Activated CD4-positive, alpha-beta T cell treated with anti-CD3 and anti-CD28 coated beads for 36 hours (primary cell): ENCODE measurements at regions not wholly inside any gene's neighbourhood (a gene's known extent, or its start where the extent isn't known, plus 50 kb on each side); places are given as distances from the start of the nearest gene placed in this dataset.
A peak's percentile ranks its signal among the peaks of the same experiment; 100 is the strongest.

Experiments
- ATAC-seq: fragments of 200-7000 bp; cut with Tn5 transposase; one replicate; pipeline ENCODE4 v1.10.0; 2021; ENCODE audit warnings: mild to moderate bottlenecking, moderate library complexity
- CTCF ChIA-PET: fragments of 350-600 bp; sonication (Branson Sonifier 250); formaldehyde crosslinking; loops from one replicate; lab custom pipeline; 2021; ENCODE audit warnings: antibody characterized with exemption; lab: Charles Lee
- POLR2A ChIA-PET: fragments of 350-600 bp; sonication (Branson Sonifier 250); formaldehyde crosslinking; loops from one replicate; lab custom pipeline; 2021; ENCODE audit warnings: antibody characterized with exemption, inconsistent platforms; lab: Charles Lee
- DNase-seq: peaks from one replicate; pipeline ENCODE4 v3.0.0-alpha.2; 2020
- H3K27ac Mint-ChIP-seq: one replicate; pipeline ENCODE4 v1.8.0; 2021; ENCODE audit warnings: mixed read lengths
- H3K27me3 Mint-ChIP-seq: one replicate; pipeline ENCODE4 v1.8.0; 2021; ENCODE audit warnings: mixed read lengths
- H3K36me3 Mint-ChIP-seq: one replicate; pipeline ENCODE4 v1.8.0; 2021; ENCODE audit warnings: low read depth, mixed read lengths
- H3K4me1 Mint-ChIP-seq: one replicate; pipeline ENCODE4 v1.8.0; 2021; ENCODE audit warnings: mixed read lengths
- H3K4me3 Mint-ChIP-seq: one replicate; pipeline ENCODE4 v1.8.0; 2021; ENCODE audit warnings: mild to moderate bottlenecking, moderate library complexity, mixed read lengths
- H3K9me3 Mint-ChIP-seq: one replicate; pipeline ENCODE4 v1.8.0; 2021; ENCODE audit warnings: low read depth, mixed read lengths
- intact Hi-C, 2 experiments: fragments of 100-400 bp; cut with DNase I in 1 of 2; cut with micrococcal nuclease in 1 of 2; formaldehyde crosslinking; loops; one replicate each; pipeline versions ENCODE4 v1.14.2 to v1.15.1; 2022 to 2024; cut with DNase I, micrococcal nuclease

GRCh38 chr10:131495224-131495623 lies 183.7 kb upstream of the TCERG1L start:
- no peaks in the 10 kb centered on the region for H3K27me3 Mint-ChIP-seq
- no peak for ATAC-seq
- CTCF ChIA-PET = no interaction called here
- H3K4me3 Mint-ChIP-seq = no peak overlapping the region
- POLR2A ChIA-PET = no interaction called here
- no peak overlapping the region for H3K27ac Mint-ChIP-seq
- intact Hi-C loops = no loop called here
- no peak for DNase-seq
- H3K9me3 Mint-ChIP-seq = no peaks in the 10 kb centered on the region
- H3K4me1 Mint-ChIP-seq = no peaks in the 10 kb centered on the region
- H3K36me3 Mint-ChIP-seq = no peaks in the 10 kb centered on the region

DNA sequence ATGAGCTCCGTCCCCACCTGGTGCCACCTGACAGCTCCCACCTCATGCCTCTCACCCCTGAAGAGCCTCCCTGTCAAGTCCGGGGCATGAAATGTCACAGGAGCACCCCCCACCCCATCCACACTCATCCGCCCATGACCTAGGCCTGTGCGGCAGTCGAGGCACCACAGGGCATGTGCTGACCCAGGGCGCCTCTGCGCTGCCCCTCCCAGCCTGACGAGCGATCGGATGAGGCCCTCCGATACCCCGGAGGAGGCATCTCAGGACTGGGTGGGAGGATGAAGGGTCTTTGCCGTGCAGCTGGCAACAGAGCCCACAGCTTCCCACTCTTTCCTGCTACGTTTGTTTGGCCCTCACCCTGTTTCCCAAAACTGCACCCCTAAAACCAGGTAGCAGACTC lies 184.4 kb upstream of the TCERG1L start:
- Mint-ChIP-seq H3K27ac (no peak overlapping the region), H3K27me3 (no peaks in the 10 kb centered on the region), H3K4me1 (no peaks in the 10 kb centered on the region), H3K9me3 (no peaks in the 10 kb centered on the region), H3K36me3 (no peaks in the 10 kb centered on the region), H3K4me3 (no peak overlapping the region)
- DNase-seq (no peak), ATAC-seq (no peak)
- ChIA-PET CTCF (no interaction called here), POLR2A (no interaction called here)
- intact Hi-C loops = no loop called here

DNA sequence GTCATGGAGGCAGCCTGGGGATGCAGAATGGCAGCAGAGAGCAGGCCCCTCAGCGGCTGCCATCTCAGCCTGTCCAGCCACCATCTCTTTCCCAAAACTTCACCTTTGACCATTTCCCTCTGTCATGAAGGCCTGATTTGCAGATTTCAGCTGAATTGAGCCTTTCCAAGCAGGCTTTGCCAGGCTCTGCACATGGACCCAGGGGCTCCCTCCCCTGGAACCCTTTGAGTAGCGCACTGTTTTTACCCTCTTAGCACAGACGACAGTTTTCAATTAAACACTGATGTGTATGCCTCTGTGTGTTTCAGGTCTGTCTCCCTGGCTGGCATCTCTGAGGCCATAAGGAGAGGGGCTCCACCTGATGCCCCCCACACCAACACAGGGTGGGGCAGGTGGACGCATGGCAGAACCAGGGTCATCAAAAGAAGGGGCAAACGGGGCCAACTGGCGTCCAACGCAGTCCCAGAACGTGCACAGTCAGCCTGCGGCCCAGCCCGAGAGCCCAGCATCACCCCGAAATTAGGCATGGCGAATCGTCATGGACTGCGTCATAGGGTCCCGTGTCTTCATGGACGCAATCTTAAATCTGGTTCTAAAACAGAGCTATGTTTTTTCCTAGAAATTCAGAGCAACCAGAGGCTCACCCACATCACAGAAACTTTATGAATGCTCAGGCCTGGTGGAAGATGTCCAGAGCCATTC lies 185.0 kb upstream of the TCERG1L start:
- CTCF ChIA-PET = no interaction called here
- Mint-ChIP-seq H3K27me3 (no peaks in the 10 kb centered on the region), H3K36me3 (no peaks in the 10 kb centered on the region), H3K9me3 (peaks cover 2% of the 10 kb centered on the region), H3K4me1 (no peaks in the 10 kb centered on the region), H3K27ac (no peak overlapping the region), H3K4me3 (no peak overlapping the region)
- intact Hi-C loops = no loop called here
- DNase-seq = no peak
- POLR2A ChIA-PET = no interaction called here
- no peak for ATAC-seq

GRCh38 chr10:131499566-131499965 lies 188.0 kb upstream of the TCERG1L start:
- peaks cover 20% of the 10 kb centered on the region for H3K9me3 Mint-ChIP-seq

GRCh38 chr10:131500181-131500580 lies 188.7 kb upstream of the TCERG1L start:
- no peaks in the 10 kb centered on the region for H3K27me3 Mint-ChIP-seq
- intact Hi-C loops = no loop called here
- H3K4me1 Mint-ChIP-seq = no peaks in the 10 kb centered on the region
- ATAC-seq = no peak
- POLR2A ChIA-PET = no interaction called here
- H3K4me3 Mint-ChIP-seq = no peak overlapping the region
- CTCF ChIA-PET = interaction anchor here (0.6 kb wide), 1 partner anchor 35 kb away, joined by 3 read pairs; no protein-coding TSS in a partner anchor
- H3K27ac Mint-ChIP-seq = no peak overlapping the region
- H3K9me3 Mint-ChIP-seq = peaks cover 20% of the 10 kb centered on the region
- H3K36me3 Mint-ChIP-seq = no peaks in the 10 kb centered on the region
- no peak for DNase-seq

More at GRCh38 chr10:131499566-131499965, 188.0 kb upstream of the TCERG1L start:
- ChIA-PET CTCF (interaction anchor here (0.6 kb wide), 2 partner anchors 34 to 1516 kb away, joined by 3 to 4 read pairs; no protein-coding TSS in a partner anchor), POLR2A (no interaction called here)
- Mint-ChIP-seq H3K36me3 (no peaks in the 10 kb centered on the region), H3K27ac (no peak overlapping the region), H3K4me1 (no peaks in the 10 kb centered on the region), H3K4me3 (no peak overlapping the region), H3K27me3 (no peaks in the 10 kb centered on the region)
- intact Hi-C loops = no loop called here
- ATAC-seq (no peak), DNase-seq (no peak)

DNA sequence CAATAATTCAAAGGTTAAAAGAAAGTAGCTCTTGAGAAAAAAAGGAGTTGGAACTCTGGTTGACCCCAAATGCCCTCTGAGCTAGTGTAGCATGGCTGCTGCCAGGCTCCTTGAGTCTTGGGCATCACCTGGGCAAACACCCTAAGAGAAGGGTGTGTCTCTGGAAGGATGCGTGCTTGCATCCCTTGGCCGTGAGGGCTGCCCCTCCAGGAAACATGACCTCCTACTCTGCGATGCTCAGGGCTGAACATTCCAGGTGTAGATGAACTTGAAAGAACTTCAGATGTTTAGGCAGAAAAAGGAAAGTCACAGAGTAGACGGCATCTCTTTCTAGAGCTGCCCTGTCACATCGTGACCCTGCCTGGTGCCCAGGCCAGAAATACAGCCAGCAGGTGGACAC lies 189.4 kb upstream of the TCERG1L start:
- no peak for ATAC-seq
- CTCF ChIA-PET = no interaction called here
- POLR2A ChIA-PET = no interaction called here

GRCh38 chr10:131503992-131504391 lies 192.5 kb upstream of the TCERG1L start:
- Mint-ChIP-seq H3K27me3 (no peaks in the 10 kb centered on the region), H3K4me1 (no peaks in the 10 kb centered on the region), H3K4me3 (no peak overlapping the region), H3K27ac (no peak overlapping the region), H3K36me3 (no peaks in the 10 kb centered on the region), H3K9me3 (peaks cover 20% of the 10 kb centered on the region)
- ChIA-PET CTCF (no interaction called here), POLR2A (no interaction called here)
- no peak for DNase-seq
- no peak for ATAC-seq
- intact Hi-C loops = no loop called here

More for the DNA sequence above, 189.4 kb upstream of the TCERG1L start:
- no peaks in the 10 kb centered on the region for H3K4me1 Mint-ChIP-seq
- no peaks in the 10 kb centered on the region for H3K27me3 Mint-ChIP-seq
- intact Hi-C loops = no loop called here
- H3K9me3 Mint-ChIP-seq = peaks cover 20% of the 10 kb centered on the region
- DNase-seq = no peak
- no peaks in the 10 kb centered on the region for H3K36me3 Mint-ChIP-seq
- H3K27ac Mint-ChIP-seq = no peak overlapping the region
- no peak overlapping the region for H3K4me3 Mint-ChIP-seq

GRCh38 chr10:131511391-131511790 lies 199.9 kb upstream of the TCERG1L start:
- ChIA-PET POLR2A (no interaction called here), CTCF (no interaction called here)
- ATAC-seq (no peak), DNase-seq (no peak)
- H3K9me3 Mint-ChIP-seq = peaks cover 6% of the 10 kb centered on the region
- intact Hi-C loops = no loop called here
- H3K4me1 Mint-ChIP-seq = no peaks in the 10 kb centered on the region
- no peaks in the 10 kb centered on the region for H3K36me3 Mint-ChIP-seq
- peaks cover under 1% of the 10 kb centered on the region for H3K27me3 Mint-ChIP-seq
- no peak overlapping the region for H3K4me3 Mint-ChIP-seq
- no peak overlapping the region for H3K27ac Mint-ChIP-seq

DNA sequence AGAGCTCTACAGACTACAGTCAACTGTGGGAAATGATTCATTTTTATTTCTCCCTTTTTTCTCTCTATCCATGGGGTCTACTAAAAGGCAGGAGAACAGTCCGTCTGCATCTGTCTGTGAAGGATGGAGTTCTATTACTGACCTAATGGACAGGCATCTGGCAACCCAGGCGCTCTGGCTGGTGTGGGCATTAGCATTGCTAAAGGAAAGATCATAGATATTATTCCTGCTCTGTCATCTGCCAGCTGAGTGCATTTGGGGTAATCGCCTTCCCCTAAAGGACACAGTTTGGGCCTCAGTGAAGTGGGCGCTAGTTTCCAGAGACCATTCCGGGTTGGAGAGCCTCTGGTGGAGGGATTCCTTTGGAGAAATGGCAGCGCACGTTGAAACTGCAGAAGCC lies 201.3 kb upstream of the TCERG1L start:
- DNase-seq (no peak), ATAC-seq (no peak)
- H3K4me3 Mint-ChIP-seq = no peak overlapping the region
- H3K9me3 Mint-ChIP-seq = peaks cover 6% of the 10 kb centered on the region
- no peaks in the 10 kb centered on the region for H3K4me1 Mint-ChIP-seq
- POLR2A ChIA-PET = no interaction called here
- H3K27me3 Mint-ChIP-seq = peaks cover 5% of the 10 kb centered on the region
- intact Hi-C loops = no loop called here
- CTCF ChIA-PET = interaction anchor here (0.6 kb wide), 1 partner anchor 1712 kb away, joined by 3 read pairs; no protein-coding TSS in a partner anchor
- no peaks in the 10 kb centered on the region for H3K36me3 Mint-ChIP-seq
- no peak overlapping the region for H3K27ac Mint-ChIP-seq

- peaks cover 5% of the 10 kb centered on the region for H3K27me3 Mint-ChIP-seq
- H3K4me3 Mint-ChIP-seq = no peak overlapping the region
- no peak for DNase-seq
- POLR2A ChIA-PET = no interaction called here
- no peaks in the 10 kb centered on the region for H3K4me1 Mint-ChIP-seq
- no peak for ATAC-seq
- CTCF ChIA-PET = interaction anchor here (0.6 kb wide), 1 partner anchor 1711 kb away, joined by 3 read pairs; no protein-coding TSS in a partner anchor
- H3K27ac Mint-ChIP-seq = no peak overlapping the region
- H3K9me3 Mint-ChIP-seq = peaks cover 6% of the 10 kb centered on the region
- H3K36me3 Mint-ChIP-seq = no peaks in the 10 kb centered on the region
- intact Hi-C loops = no loop called here
Measured at GRCh38 chr10:131513445-131513844, 201.9 kb upstream of the TCERG1L start.

GRCh38 chr10:131513901-131514300 lies 202.4 kb upstream of the TCERG1L start:
- H3K27ac Mint-ChIP-seq = no peak overlapping the region
- no peaks in the 10 kb centered on the region for H3K36me3 Mint-ChIP-seq

GRCh38 chr10:131514454-131514853 lies 202.9 kb upstream of the TCERG1L start:
- Mint-ChIP-seq H3K9me3 (peaks cover 3% of the 10 kb centered on the region), H3K36me3 (no peaks in the 10 kb centered on the region), H3K27ac (no peak overlapping the region), H3K4me1 (no peaks in the 10 kb centered on the region), H3K4me3 (no peak overlapping the region), H3K27me3 (peaks cover 6% of the 10 kb centered on the region)
- ChIA-PET CTCF (no interaction called here), POLR2A (interaction anchor here (0.6 kb wide), 1 partner anchor 12 kb away, joined by 3 read pairs; no protein-coding TSS in a partner anchor)
- intact Hi-C loops = no loop called here
- DNase-seq = peak; percentile 38
- no peak for ATAC-seq

More at GRCh38 chr10:131513901-131514300, 202.4 kb upstream of the TCERG1L start:
- ChIA-PET CTCF (no interaction called here), POLR2A (no interaction called here)
- intact Hi-C loops = no loop called here
- Mint-ChIP-seq H3K4me3 (no peak overlapping the region), H3K9me3 (peaks cover 6% of the 10 kb centered on the region), H3K27me3 (peaks cover 5% of the 10 kb centered on the region), H3K4me1 (no peaks in the 10 kb centered on the region)
- ATAC-seq = no peak
- no peak for DNase-seq
